C4-2B (cell line): ENCODE measurements at regions not wholly inside any gene's neighbourhood (a gene's known extent, or its start where the extent isn't known, plus 50 kb on each side); places are given as distances from the start of the nearest gene placed in this dataset.

ENCODE experiments used
- CTCF ChIP-seq: fragments of 450-650 bp; conservative IDR thresholded peaks from 2 replicates; pipeline ENCODE4 v1.5.1; 2017; ENCODE audit warnings: mild to moderate bottlenecking
- ZFX ChIP-seq: fragments of 450-650 bp; IDR thresholded peaks from 2 replicates; pipeline ENCODE4 v1.6.1; 2017

DNA sequence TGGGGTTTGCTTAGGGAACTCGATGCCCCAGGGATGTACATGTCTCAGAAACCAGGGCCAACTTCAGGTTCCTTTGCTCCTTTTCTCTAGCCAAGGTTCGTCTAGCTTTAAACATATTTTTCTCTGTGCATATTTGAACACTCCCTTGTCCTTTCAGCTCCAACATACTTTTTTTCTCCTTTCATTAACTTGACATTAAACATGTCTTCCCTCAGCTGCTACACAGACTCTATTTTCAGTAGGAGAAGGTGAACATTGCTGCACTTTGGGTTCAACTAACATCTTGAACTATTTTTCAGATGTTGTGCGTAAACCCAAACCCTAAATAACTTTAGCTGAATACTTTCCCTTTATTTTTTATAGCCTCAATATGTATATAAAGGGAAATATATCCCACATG, 212.9 kb downstream of the MTX2 start:
- TF ChIP-seq CTCF (no peak), ZFX (no peak)
